ENCODE measurements at regions not wholly inside any gene's neighbourhood (a gene's known extent, or its start where the extent isn't known, plus 50 kb on each side); places are given as distances from the start of the nearest gene placed in this dataset.

GRCh38 chr11:19642185-19643158 is 70.2 kb upstream of the NAV2 start:
- TF ChIP-seq EZH2 (IDR thresholded peaks at IDR 0.05; ENCODE audit: borderline replicate concordance, insufficient read depth, low read length, poor library complexity, severe bottlenecking) = no peak
- TF ChIP-seq, protein P1, sequence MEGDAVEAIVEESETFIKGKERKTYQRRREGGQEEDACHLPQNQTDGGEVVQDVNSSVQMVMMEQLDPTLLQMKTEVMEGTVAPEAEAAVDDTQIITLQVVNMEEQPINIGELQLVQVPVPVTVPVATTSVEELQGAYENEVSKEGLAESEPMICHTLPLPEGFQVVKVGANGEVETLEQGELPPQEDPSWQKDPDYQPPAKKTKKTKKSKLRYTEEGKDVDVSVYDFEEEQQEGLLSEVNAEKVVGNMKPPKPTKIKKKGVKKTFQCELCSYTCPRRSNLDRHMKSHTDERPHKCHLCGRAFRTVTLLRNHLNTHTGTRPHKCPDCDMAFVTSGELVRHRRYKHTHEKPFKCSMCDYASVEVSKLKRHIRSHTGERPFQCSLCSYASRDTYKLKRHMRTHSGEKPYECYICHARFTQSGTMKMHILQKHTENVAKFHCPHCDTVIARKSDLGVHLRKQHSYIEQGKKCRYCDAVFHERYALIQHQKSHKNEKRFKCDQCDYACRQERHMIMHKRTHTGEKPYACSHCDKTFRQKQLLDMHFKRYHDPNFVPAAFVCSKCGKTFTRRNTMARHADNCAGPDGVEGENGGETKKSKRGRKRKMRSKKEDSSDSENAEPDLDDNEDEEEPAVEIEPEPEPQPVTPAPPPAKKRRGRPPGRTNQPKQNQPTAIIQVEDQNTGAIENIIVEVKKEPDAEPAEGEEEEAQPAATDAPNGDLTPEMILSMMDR (IDR thresholded peaks at IDR 0.05; ENCODE audit: poor library complexity, severe bottlenecking) = no peak

Data from neural cell (in vitro differentiated cells).